ENCODE measurements at regions not wholly inside any gene's neighbourhood (a gene's known extent, or its start where the extent isn't known, plus 50 kb on each side); places are given as distances from the start of the nearest gene placed in this dataset.
A peak's percentile ranks its signal among the peaks of the same experiment; 100 is the strongest.
"Not testable (repeated sequence)": the region's sequence is repeated elsewhere in the genome, so short reads cannot be mapped to it uniquely, and the experiment has no call there.

DNA sequence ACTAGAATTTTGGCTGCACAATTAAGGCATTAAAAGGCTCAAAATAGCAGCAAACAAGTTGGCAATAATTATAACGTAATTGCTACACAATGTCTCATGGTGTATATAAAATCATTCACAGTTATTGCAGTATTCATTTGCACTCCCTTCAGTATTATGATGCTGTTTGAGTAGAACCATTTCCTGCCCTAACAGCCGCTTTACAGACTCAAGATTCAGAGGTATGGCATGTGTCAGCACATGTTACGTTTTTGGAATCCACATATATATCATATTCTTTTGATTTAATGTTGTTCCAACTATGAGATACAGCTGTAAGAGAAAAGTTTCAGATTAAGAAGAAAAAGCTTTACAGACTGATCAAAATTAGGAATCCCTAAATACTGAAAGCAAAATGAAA is 56.3 kb upstream of the NCKAP5 start:
- no peak for DNase-seq

DNA sequence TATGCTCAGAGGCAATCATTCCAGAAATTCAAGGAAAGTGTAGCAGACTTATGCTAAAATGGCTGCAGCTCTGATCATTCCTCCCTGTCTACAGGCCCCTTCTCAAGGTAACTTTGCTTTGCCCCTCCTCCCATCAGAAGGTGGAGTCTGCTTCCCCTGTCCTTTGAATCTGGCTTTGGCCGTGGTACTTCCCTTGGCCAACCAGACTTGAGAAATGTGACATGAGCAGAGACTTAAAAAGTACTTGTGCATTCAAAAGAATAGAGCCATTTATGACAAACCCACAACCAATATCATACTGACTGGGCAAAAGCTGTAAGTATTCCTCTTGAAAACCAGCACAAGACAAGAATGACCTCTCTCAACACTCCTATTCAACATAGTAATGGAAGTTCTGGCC is 59.5 kb upstream of the NCKAP5 start:
- DNase-seq = no peak

DNA sequence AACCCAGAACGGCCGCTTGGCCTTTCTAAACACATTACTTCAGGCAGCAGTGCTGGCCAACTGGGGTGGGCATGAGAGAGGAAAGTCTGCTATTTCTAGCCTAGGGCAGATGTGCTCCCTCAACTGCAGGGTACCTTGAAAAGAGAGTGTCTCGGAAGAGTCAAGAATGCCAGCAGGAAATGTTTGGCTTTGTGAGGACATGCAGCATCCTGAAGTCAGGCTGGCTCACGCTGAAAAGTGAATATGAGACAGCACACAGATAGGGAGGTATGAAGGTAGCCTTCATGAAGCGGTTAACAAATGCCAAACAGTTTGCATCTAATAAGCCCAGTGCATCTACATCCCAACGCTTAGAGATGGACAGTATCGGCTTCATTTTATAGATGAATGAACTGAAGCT is 65.0 kb upstream of the NCKAP5 start:
- DNase-seq = no peak

DNA sequence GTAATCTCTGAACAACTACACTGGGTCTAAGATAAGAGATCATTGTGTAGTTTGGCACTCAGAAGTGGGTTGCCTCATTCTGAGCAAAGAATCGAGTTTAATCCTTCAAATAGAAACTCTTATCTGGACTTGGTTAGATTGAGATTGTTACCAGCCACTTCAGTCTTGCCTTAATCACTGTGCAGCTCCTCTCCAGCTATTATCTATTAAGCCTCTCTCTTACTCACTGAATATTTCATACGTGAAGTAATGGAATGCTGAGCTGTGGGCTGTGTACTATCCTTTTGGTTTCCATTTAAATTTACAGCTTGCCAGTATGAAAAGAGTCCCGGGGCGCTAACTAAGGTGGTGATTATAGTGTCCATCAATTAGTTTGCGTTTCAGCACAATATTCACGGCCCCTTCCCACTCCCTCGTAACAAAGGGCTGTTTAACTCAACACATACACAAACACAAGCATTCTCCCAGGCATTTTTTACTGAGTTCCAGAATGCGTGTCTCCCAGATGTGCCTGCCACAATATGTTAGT is 65.7 kb upstream of the NCKAP5 start:
- DNase-seq = no peak

DNA sequence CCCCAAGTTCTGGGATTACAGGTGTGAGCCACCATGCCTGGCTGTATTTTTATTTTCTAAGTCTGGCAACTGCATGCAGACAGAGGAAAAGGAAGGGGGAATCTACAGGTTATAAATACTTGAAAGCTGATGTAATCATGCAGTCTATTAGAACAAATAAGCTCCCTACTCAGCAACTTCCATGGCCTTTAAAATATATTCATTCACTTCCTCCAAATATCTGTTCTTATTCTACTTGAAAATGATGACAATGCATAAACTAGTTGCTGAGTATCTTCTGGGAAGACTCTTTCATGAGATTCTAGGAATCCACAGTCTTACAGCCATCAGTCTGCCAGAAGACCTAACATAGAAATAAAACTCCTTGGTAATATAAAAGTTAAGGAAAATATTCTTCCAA is 66.9 kb upstream of the NCKAP5 start:
- DNase-seq = no peak

DNA sequence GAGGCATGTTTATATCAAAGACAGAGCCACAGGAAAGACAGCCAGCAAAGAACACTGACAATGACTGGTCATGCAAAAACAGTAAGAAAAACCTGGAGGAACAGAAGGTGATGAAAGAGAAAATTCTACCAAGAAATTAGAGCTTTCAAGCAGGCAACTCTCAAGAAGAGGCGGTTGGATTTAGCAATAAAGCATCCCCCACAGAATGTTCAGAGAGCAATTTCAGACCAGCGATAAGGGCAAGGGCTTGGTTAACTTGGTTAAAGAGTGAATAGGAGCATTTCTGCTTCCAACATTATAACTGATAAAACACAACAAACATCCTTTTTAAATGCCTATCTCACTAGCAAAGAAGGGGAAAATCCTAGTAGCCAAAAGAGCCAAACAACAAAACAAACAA is 68.0 kb upstream of the NCKAP5 start:
- DNase-seq = no peak

DNA sequence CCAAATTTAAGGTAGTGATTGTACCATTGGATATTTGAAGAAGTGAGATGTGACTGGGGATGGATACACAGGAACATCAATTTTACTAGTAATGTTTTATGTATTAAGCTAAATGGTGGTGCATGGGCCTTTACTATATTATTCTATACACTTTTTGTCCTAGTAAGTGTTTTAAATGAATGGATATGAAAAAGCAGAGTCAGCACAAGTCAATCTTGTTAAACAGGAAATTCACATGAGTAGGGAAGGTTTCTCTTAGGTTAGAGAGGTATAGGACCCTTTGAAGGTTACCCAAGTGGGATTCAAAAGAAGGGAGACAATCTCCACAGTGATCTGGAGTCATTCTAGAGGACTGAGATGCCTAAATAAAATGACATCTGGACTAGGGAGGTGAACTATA is 71.8 kb upstream of the NCKAP5 start:
- no peak for DNase-seq

DNA sequence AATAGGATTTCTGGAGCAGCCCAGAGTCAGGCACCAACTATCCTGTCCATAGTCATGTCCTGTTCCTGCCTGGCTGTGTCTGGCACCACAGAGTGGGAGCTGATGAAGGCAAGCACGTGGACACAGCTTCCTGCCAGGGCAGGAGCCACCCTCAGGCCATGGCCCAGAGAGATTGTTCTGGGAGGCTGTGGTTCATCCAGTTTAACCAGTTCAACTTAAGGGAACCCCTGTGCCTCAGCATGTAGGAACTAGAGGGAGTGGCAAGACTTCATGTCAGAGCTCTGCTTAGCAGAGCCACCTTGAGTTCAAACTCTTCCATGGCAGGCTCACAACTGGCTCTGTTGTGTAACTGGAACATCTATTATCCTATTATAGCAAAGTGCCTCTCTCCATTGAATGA is 73.2 kb upstream of the NCKAP5 start:
- DNase-seq = no peak

DNA sequence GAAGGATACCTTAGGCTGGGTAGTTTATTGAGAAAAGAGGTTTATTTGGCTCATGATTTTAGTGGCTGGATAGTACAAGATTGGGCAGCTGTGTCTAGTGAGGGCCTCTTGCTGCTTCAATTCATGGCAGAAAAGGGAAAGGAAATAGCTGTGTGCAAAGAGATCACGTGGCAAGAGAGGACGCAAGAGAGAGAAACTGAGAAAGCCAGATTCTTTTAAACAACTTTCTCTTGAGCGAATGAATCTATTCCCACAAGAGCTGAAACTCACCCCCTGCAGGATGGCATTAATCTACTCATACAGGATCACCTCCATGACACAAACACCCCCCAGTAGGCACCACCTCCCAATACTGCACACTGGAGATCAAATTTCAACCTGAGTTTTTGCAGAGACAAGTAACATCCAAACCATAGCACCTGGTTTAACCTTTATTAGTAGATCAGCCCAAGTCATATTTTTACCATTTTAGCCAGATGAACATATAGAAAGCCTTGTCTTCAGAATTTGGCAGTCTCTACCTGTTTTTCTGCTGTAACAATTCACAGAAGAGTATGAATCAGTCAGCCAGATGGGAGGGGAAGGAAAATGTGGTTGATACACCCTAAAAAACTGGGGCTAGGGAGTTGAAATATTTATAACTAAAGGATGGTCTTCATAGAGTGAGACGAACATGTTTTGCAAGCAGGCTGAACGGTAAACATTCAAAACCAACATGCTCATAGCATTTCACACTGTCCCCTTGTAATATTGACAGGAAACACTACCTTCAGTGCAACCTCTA is 73.9 kb upstream of the NCKAP5 start:
- DNase-seq = no peak

DNA sequence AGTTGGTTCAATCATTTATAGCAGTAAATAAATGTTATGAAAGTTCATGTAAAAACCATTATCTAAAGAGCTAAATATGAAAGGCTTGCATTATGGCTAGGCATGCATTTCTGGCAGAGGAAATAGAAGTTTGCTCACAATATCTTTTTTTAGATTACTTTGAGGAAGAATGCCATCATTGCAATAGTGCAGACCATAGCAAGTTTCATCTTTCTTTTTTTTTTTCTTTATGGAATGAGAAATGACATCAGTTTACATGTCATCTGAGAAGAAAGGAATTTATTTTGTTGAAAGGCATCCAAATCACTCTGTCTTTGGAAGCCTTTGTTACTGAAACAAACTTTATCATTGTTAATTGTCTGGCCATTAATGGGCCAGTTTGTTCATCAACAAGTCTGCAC is 74.5 kb upstream of the NCKAP5 start:
- no peak for DNase-seq

DNA sequence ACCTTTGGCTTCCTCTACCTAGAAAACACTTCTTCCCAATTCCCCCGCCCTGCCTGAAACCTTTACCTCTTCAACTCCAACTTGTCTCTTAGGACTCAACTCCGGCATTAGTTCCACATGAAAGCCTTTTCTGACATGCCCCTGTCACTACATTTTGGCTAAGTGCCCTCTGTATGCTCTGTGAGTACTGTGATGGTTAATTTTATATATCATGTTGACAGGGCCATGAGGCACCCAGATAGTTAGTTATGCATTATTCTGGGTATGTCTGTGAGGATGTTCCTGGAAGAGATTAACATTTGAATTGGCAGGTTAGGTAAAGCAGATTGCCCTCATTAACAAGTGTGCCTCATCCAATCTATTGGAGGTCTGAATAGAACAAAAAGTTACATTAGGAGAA is 75.6 kb upstream of the NCKAP5 start:
- no peak for DNase-seq

DNA sequence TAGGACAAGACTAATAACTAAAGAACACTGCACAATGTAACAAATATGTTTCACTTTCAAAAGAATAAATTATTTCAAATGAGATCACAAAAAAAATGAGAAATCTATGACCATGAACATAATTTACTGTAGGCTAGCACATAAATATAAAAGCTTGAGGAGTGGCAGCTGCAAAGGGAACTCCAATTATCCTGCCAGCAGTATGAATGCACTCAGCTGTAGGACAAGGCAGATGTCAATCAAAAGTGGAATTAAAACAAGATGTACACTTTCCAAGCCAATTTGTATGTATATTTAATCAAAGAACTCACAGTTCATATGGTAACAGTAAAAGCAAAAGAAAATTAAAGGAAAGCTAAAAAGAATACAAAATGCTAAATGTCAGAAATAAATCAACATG is 76.6 kb upstream of the NCKAP5 start:
- no peak for DNase-seq

DNA sequence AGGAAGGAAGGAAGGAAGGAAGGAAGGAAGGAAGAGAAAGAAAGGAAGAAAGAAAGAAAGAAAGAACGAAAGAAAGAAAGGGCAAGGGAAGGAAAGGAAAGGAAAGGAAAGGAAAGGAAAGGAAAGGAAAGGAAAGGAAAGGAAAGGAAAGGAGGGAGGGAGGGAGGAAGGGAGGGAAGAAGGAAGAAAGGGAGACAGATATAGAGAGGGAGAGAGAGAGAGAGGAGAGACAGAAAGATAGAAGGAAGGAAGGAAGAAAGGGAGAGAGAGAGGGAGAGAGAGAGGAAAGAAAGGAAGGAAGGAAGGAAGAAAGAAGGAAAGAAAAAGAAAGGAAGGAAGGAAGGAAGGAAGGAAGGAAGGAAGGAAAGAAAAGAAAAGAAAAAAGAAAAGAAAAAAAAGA is 79.1 kb upstream of the NCKAP5 start:
- not testable (repeated sequence) for DNase-seq

DNA sequence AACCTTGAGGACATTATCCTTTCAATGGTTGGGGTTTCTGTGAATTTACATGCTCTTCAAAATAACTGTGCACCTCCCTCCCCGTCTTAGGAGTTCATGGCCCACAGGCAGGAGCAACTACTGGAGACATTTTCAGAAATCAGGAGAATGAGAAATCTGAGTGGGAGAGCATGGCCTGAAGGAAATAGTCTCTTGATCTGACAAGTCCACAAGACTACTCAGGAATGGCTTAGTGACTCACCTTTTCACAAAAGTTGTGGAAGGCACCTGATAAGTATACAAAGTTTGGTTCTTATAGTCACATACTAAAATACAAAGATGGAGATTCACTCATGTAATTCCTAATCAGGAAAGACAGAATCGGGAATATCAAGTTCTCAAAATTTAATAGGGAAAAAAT is 83.6 kb upstream of the NCKAP5 start:
- DNase-seq = no peak

DNA sequence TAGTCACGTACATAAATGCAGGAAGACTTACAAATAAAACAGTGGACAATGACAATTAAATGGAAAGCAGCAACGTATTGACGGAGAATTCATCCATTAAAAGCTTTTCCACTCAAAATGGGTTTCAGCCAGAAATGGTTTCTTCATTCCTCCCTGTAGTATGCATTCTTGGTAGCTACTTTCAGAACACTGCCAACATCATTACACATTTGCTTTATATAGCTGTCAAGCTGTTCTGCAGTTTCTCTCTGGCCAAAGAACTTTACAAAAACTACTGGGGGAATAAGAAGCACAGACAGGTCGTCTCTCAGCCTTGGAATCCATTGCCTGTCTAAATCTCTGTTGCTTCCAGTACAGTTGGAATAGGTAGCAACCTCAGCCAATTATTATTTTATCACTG is 84.1 kb upstream of the NCKAP5 start:
- no peak for DNase-seq

DNA sequence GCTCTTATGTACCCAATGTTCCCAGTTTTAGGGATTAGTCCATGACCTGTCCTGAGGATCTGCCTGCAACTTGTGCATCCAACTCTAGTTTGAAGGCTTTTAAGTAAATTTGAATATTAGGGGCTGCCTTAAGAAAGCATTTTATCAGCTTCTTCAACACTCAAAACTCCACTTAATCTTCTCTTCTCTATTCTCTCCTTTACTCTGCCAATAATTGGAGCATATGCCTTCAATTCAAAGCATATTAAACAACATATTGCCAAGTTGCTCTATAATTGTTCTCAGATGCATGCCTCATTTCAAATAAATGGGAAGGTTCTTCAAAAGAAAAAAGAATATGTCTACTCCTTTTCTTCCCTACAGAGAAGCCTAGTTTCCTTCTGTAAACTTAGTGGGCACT is 84.8 kb upstream of the NCKAP5 start:
- DNase-seq = no peak

DNA sequence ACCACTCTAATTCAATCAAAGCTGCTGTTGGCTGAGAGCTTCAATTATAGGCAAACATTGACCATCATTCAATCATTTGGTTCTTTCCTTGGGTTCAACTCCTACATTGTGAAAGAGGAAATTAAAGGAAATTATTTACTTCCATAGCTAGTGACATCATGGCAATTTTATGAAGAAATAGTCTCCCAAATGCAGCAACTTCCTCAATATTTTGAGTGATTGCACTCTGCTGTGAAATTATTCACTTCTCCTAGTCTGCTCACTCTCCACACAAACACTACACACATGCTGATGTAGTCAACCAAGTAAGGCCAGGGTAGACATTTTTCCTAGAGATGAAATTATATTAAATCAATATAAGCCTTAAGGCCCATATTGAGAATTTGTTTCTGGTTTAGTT is 86.7 kb upstream of the NCKAP5 start:
- DNase-seq = no peak

DNA sequence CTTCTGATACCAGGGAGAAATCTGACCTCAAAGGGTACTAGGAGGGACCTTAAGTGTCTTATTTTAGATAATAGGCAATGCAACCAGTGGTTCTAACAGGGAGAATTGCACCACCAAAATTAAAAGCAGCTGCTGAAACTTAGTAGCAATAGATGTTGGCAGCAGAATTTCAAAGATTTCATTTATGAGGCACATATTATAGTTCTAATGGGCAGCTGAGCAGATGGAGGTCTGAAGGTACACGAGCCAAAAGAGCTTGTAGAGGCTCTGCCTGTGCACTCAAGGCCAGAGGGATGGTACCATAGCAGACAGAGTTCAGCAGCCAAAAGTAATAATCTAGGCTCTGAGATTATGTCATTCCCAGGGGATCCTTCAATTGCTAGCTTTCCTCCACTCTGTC is 87.3 kb upstream of the NCKAP5 start:
- DNase-seq = peak in 1 of 2 experiments; percentile 6

DNA sequence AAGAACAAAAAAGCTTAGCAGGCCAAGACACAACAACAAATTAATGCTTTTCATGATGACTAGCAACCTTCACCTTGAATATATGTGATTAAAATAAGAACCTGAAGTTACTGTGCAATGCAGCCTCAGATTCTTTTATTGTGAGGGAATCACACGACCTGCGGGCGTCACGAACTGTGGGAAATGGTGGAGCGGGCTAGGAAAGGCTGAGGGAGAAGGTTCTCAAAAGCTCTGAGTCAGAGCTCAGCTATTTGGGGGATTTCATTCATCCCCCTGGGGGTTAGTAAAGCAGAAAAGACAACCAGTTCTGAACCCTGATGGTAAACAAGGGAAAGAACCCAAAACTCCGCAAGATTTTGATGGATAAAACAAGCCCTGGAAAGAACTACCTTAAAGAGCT is 89.3 kb upstream of the NCKAP5 start:
- DNase-seq = no peak

DNA sequence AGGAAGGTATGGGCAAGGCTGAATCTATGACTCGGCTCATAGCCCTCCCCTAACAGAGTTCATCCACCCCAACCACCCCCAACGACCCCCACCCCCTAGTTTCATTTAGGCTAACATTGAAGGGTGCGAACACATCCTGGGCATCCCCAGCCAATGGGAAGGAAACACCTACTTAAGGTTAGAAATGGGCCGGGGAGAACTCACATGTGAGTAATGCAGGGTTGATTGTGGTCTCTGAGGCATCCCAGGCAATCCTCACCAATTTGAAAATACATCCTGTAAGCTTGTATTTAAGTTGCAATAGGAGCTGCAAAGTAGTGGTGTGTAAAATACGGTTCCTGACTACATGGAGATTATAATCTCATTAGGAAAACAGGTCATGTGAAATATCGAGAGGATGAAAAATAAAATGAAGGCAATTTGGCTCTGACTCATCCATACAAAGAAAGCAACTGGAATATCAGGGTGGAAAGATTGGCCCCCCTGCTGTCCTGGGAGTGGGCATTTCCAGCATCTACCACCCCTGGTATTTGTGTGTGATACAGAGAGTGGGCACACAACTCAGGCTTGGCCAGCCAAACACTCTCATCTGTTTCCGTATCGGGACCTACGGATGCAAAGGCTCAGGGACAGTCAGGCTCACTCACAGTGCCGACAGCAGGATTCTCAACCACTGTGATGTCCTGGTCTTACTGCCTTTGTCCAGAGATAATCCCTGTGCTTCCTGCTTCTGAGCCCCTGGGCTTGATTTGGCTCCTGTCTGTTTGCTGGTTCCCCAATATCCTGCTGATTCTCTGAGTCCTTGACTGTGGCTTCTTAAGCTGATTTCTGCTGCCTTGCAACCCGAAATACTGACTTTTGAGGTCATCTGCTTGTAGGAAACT is 90.0 kb upstream of the NCKAP5 start:
- DNase-seq = no peak

DNA sequence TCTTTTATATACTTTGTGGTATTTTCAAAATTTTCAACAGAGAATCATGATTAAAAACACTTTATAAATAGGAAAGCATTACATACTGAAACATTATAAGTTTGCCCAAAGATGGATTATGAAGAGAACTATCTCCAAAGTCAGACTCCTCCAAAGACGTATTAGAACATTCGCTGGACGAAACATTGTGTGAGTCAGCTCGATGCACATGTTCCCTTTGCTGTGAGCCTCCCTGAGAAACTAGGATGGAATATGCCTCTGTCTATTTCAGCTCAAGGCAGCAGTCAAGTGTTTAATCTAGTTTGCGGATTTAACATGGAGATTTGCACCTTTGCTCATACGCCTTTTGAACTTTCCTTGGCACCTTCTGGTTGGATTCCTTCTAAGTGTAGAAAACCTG is 92.2 kb upstream of the NCKAP5 start:
- DNase-seq = no peak

DNA sequence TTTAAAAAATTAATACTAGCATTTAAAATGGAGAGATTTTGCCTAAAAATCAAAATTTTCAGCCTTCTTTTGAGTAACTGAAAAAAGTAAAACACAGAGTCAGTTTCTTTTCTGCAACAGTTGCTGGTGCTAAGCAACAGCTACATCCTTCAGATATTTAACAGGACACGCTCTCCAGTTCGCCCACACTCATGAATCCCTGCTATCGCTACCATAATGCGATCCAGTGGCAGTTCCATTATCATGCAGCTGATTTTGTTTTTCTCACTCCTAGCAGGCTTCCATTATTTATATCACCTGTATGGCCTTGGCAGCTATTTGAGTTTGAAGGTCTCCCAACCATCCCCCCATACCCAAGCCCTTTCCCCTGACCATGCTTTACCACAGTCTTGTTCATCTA is 93.1 kb upstream of the NCKAP5 start:
- DNase-seq = no peak

DNA sequence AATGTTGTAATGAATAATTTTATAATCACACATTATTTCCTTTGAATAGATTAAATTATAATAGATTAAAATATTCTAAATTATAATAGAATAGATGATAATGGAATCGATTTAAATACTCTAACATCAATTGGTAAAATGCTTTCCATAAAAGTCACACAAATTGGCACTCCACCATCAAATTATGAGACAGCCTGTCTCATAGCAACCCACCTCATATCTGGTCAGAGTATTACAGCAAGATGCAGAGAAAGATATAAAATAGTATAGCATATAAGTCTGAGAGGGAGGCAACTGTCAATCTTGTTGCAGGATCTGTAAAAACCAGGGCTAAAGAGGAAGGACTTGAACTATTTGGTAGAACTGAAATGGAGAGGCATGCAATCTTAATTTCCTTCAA is 98.4 kb upstream of the NCKAP5 start:
- no peak for DNase-seq

DNA sequence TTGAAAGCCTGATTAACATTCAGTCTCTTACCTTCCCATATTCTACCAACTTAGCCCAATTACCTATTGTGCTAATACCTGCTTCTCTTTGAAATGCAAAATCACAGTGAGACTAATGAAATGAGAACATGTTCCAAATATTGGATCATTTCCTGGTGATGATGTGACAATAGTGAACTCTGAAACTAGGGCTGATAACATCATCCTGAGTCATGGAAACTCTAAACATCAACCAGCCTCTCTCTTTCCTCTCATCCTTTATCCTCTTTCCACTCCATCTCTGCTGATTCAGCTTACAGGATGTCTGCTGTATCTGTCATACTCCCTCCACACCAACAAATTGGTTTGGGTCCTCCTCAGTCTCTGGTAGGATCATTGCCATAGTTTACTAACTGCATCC is 98.8 kb upstream of the NCKAP5 start:
- DNase-seq = no peak
